ENCODE measurements at regions not wholly inside any gene's neighbourhood (a gene's known extent, or its start where the extent isn't known, plus 50 kb on each side); places are given as distances from the start of the nearest gene placed in this dataset.

- TF ChIP-seq CTCF (conservative IDR thresholded peaks at IDR 0.05), result no peak
- no peak for TF ChIP-seq ZFX (IDR thresholded peaks at IDR 0.05)
Observed at GRCh38 chrX:9172464-9172850, 138.5 kb upstream of the FAM9B start.

Data from C4-2B (cell line).